OCI-LY7 (cell line): ENCODE measurements at regions not wholly inside any gene's neighbourhood (a gene's known extent, or its start where the extent isn't known, plus 50 kb on each side); places are given as distances from the start of the nearest gene placed in this dataset.

Experiments used
- BruUV-seq: library from RNA; stranded (reverse); fragments of 400-500 nt; replicated peaks from 2 replicates; lab custom pipeline; 2021; lab: Mats Ljungman, UMichigan
- CTCF ChIA-PET: fragments of 300-600 bp; sonication (Branson Sonifier 250); formaldehyde crosslinking; loops from one replicate; lab custom pipeline; 2022; ENCODE audit warnings: antibody characterized with exemption; ENCODE audit not compliant: unreplicated experiment; lab: Charles Lee
- POLR2A ChIA-PET: fragments of 300-600 bp; sonication (Branson Sonifier 250); formaldehyde crosslinking; loops from one replicate; lab custom pipeline; 2022; ENCODE audit warnings: antibody characterized with exemption; lab: Charles Lee
- DNase-seq: peaks from one replicate; pipeline ENCODE4 v3.0.0-alpha.2; 2015; ENCODE audit warnings: low spot score
- H2AFZ ChIP-seq: fragments of 200-600 bp; sonication (generic), shearing (Covaris generic); 2 replicates; pipeline ENCODE4 v1.6.1; 2014; ENCODE audit warnings: mild to moderate bottlenecking, antibody characterized with exemption, low read length, moderate library complexity
- H3K27ac ChIP-seq: fragments of 200-600 bp; sonication (generic); 2 replicates; pipeline ENCODE4 v1.5.1; 2014; ENCODE audit warnings: mixed run types, low read depth, mild to moderate bottlenecking, moderate library complexity, low read length, inconsistent platforms; ENCODE audit not compliant: poor library complexity, severe bottlenecking
- H3K36me3 ChIP-seq: fragments of 200-600 bp; sonication (generic); 2 replicates; pipeline ENCODE4 v1.6.1; 2014; ENCODE audit warnings: mild to moderate bottlenecking, antibody characterized with exemption, low read length, moderate library complexity, mixed read lengths; ENCODE audit not compliant: insufficient read depth
- H3K4me1 ChIP-seq: fragments of 200-600 bp; sonication (generic); 2 replicates; pipeline ENCODE4 v1.5.1; 2014; ENCODE audit warnings: mild to moderate bottlenecking, low read length; ENCODE audit not compliant: insufficient read depth, poor library complexity, severe bottlenecking
- H3K4me2 ChIP-seq: fragments of 200-600 bp; sonication (generic); 2 replicates; pipeline ENCODE4 v1.6.1; 2014; ENCODE audit warnings: mild to moderate bottlenecking, low read length
- H3K4me3 ChIP-seq: fragments of 200-600 bp; sonication (generic); 2 replicates; pipeline ENCODE4 v1.5.1; 2014; ENCODE audit warnings: mild to moderate bottlenecking, low read depth, low read length; ENCODE audit not compliant: poor library complexity, severe bottlenecking
- H3K79me2 ChIP-seq: fragments of 200-600 bp; sonication (generic); 2 replicates; pipeline ENCODE4 v1.6.1; 2016; ENCODE audit warnings: low read depth, mild to moderate bottlenecking, low read length, moderate library complexity, mixed read lengths; ENCODE audit not compliant: insufficient read depth
- H3K9me2 ChIP-seq: fragments of 200-600 bp; sonication (generic); 2 replicates; pipeline ENCODE4 v1.6.1; 2016; ENCODE audit warnings: mild to moderate bottlenecking, low read length, mixed read lengths; ENCODE audit not compliant: insufficient read depth
- H3K9me3 ChIP-seq: fragments of 200-600 bp; sonication (generic); 2 replicates; pipeline ENCODE4 v1.6.1; 2014; ENCODE audit warnings: mild to moderate bottlenecking, mixed run types, low read length, mixed read lengths
- H4K20me1 ChIP-seq: fragments of 200-600 bp; sonication (generic); 2 replicates; pipeline ENCODE4 v1.6.1; 2014; ENCODE audit warnings: mild to moderate bottlenecking, antibody characterized with exemption, low read length, moderate library complexity, mixed read lengths; ENCODE audit not compliant: insufficient read depth
- EZH2phosphoT487 ChIP-seq: fragments of 200-600 bp; sonication (generic); IDR thresholded peaks from 2 replicates; pipeline ENCODE4 v1.6.1; 2018; ENCODE audit warnings: low read depth, borderline replicate concordance, mild to moderate bottlenecking, mixed run types, antibody characterized with exemption, low read length, moderate library complexity, mixed read lengths
- intact Hi-C: fragments of 100-400 bp; cut with micrococcal nuclease; formaldehyde crosslinking; loops from one replicate; pipeline ENCODE4 v1.10.0; 2022; ENCODE audit not compliant: unreplicated experiment
- TF ChIP-seq, protein P1 (sequence below): fragments of 200-600 bp; sonication (generic); conservative IDR thresholded peaks from 2 replicates; pipeline ENCODE4 v1.5.1; 2014; ENCODE audit warnings: mild to moderate bottlenecking, antibody characterized with exemption, low read length, moderate library complexity, mixed read lengths

DNA sequence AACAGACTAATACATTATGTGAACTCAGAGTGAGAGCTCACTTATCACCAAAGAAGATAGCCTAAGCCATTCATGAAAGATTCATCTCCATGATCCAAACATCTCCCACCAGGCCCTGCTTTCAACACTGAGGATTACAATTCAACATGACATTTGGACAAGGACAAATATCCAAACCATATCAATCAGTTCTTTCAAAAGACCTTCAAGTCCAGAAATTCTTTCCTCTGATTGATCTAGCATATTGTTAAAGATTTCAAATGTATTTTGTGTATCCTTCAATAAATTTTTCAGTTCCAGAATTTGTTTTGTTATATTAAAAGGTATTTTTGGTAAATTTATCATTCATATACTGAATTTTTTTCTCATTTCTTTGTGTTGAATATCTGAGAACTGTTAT lies 1055.8 kb downstream of the SLC6A15 start:
- peaks cover 13% of the 10 kb centered on the region; the same call in 1 of the 2 replicates for H3K9me3 ChIP-seq
- H4K20me1 ChIP-seq: no peaks in the 10 kb centered on the region
- ChIA-PET CTCF (no interaction called here), POLR2A (no interaction called here)
- H2AFZ ChIP-seq: no peak overlapping the region
- H3K4me2 ChIP-seq: no peak overlapping the region
- H3K9me2 ChIP-seq: no peaks in the 10 kb centered on the region
- H3K4me1 ChIP-seq: no peaks in the 10 kb centered on the region
- no peaks in the 10 kb centered on the region for H3K36me3 ChIP-seq
- BruUV-seq: no TSS peak
- H3K79me2 ChIP-seq: no peaks in the 10 kb centered on the region
- no peak for TF ChIP-seq EZH2phosphoT487
- TF ChIP-seq, protein P1, sequence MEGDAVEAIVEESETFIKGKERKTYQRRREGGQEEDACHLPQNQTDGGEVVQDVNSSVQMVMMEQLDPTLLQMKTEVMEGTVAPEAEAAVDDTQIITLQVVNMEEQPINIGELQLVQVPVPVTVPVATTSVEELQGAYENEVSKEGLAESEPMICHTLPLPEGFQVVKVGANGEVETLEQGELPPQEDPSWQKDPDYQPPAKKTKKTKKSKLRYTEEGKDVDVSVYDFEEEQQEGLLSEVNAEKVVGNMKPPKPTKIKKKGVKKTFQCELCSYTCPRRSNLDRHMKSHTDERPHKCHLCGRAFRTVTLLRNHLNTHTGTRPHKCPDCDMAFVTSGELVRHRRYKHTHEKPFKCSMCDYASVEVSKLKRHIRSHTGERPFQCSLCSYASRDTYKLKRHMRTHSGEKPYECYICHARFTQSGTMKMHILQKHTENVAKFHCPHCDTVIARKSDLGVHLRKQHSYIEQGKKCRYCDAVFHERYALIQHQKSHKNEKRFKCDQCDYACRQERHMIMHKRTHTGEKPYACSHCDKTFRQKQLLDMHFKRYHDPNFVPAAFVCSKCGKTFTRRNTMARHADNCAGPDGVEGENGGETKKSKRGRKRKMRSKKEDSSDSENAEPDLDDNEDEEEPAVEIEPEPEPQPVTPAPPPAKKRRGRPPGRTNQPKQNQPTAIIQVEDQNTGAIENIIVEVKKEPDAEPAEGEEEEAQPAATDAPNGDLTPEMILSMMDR: no peak
- no peak overlapping the region for H3K4me3 ChIP-seq
- intact Hi-C loops: no loop called here
- DNase-seq: no peak
- H3K27ac ChIP-seq: no peak overlapping the region

GRCh38 chr12:83850531-83850930 lies 1062.1 kb downstream of the SLC6A15 start:
- Histone ChIP-seq H3K4me3 (no peak overlapping the region), H3K4me2 (no peak overlapping the region), H2AFZ (no peak overlapping the region), H3K9me3 (peaks cover 6% of the 10 kb centered on the region; the same call in 1 of the 2 replicates), H3K4me1 (no peaks in the 10 kb centered on the region), H3K27ac (no peak overlapping the region), H3K9me2 (no peaks in the 10 kb centered on the region), H4K20me1 (no peaks in the 10 kb centered on the region), H3K79me2 (no peaks in the 10 kb centered on the region), H3K36me3 (no peaks in the 10 kb centered on the region)
- no TSS peak for BruUV-seq
- no peak for DNase-seq
- no peak for TF ChIP-seq EZH2phosphoT487
- TF ChIP-seq, protein P1: no peak
- CTCF ChIA-PET: no interaction called here
- intact Hi-C loops: no loop called here
- POLR2A ChIA-PET: interaction anchor here (0.7 kb wide), 1 partner anchor 554 kb away, joined by 3 read pairs; no protein-coding TSS in a partner anchor

DNA sequence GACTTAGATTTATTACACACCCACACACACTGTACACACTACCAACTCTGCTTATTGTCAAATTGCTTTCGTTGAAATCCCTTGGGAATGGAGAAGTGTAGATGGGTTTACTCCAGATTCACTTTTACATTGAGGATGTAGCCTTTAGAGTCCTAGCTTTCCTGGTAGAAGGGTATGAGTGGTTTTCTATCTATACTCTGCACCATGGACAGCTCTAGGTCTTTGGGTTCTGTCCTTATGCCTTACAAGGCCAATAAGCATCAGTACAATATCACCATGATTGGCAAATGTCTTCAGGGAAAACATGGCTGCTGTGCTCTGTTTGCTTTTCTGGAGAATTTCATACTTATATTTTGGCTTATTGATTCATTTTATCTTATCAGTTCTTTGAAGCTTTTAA lies 1063.9 kb downstream of the SLC6A15 start:
- no peaks in the 10 kb centered on the region for H4K20me1 ChIP-seq
- H3K9me2 ChIP-seq: no peaks in the 10 kb centered on the region
- intact Hi-C loops: no loop called here
- TF ChIP-seq, protein P1: no peak
- TF ChIP-seq EZH2phosphoT487: no peak
- H3K27ac ChIP-seq: no peak overlapping the region
- no peak for DNase-seq
- no peaks in the 10 kb centered on the region for H3K79me2 ChIP-seq
- no peak overlapping the region for H3K4me2 ChIP-seq
- BruUV-seq: no TSS peak
- no peaks in the 10 kb centered on the region for H3K36me3 ChIP-seq
- ChIA-PET POLR2A (no interaction called here), CTCF (no interaction called here)
- H3K4me3 ChIP-seq: no peak overlapping the region
- no peaks in the 10 kb centered on the region for H3K4me1 ChIP-seq
- peaks cover 5% of the 10 kb centered on the region; the same call in 1 of the 2 replicates for H3K9me3 ChIP-seq
- no peak overlapping the region for H2AFZ ChIP-seq
